Stimulated activated CD4-positive, alpha-beta T cell treated with anti-CD3 and anti-CD28 coated beads, Interleukin-1b, Interleukin-23, amount 100 ng/mL, for 48 hours (primary cell): ENCODE measurements at regions not wholly inside any gene's neighbourhood (a gene's known extent, or its start where the extent isn't known, plus 50 kb on each side); places are given as distances from the start of the nearest gene placed in this dataset.
"Not testable (repeated sequence)": the region's sequence is repeated elsewhere in the genome, so short reads cannot be mapped to it uniquely, and the experiment has no call there.

Experiments
- DNase-seq: peaks from one replicate; pipeline ENCODE4 v3.0.0-alpha.2; 2020

- DNase-seq = not testable (repeated sequence)
Measured at GRCh38 chr21:6561168-6561567, 3960.2 kb upstream of the TPTE start.

- not testable (repeated sequence) for DNase-seq
Measured at GRCh38 chr21:6561578-6561977, 3959.8 kb upstream of the TPTE start.

GRCh38 chr21:6564543-6565166 lies 3956.7 kb upstream of the TPTE start:
- DNase-seq = not testable (repeated sequence)

GRCh38 chr21:6565190-6566094 lies 3955.9 kb upstream of the TPTE start:
- peak; percentile 45 for DNase-seq

- not testable (repeated sequence) for DNase-seq
Measured at GRCh38 chr21:6567542-6567941, 3953.8 kb upstream of the TPTE start.

- DNase-seq = not testable (repeated sequence)
Measured at GRCh38 chr21:6569152-6569551, 3952.2 kb upstream of the TPTE start.

- not testable (repeated sequence) for DNase-seq
Measured at GRCh38 chr21:6569587-6570392, 3951.6 kb upstream of the TPTE start.

GRCh38 chr21:6570700-6571368 lies 3950.5 kb upstream of the TPTE start:
- not testable (repeated sequence) for DNase-seq

GRCh38 chr21:6573576-6573975 lies 3947.8 kb upstream of the TPTE start:
- DNase-seq = not testable (repeated sequence)

- not testable (repeated sequence) for DNase-seq
Measured at GRCh38 chr21:6579801-6580200, 3941.6 kb upstream of the TPTE start.
